ENCODE measurements at regions not wholly inside any gene's neighbourhood (a gene's known extent, or its start where the extent isn't known, plus 50 kb on each side); places are given as distances from the start of the nearest gene placed in this dataset.

- TF ChIP-seq MAX (IDR thresholded peaks at IDR 0.05), result no peak
- TF ChIP-seq TCF7L2 (IDR thresholded peaks at IDR 0.05; ENCODE audit: borderline replicate concordance, extremely low read depth, insufficient read depth, insufficient read length), result no peak
- TF ChIP-seq EZH2phosphoT487 (IDR thresholded peaks at IDR 0.05; ENCODE audit: borderline replicate concordance), result no peak
- TF ChIP-seq EZH2 (IDR thresholded peaks at IDR 0.05), result no peak
- no peak for TF ChIP-seq POLR2A (IDR thresholded peaks at IDR 0.05; ENCODE audit: borderline replicate concordance, extremely low read depth, insufficient read depth, insufficient read length)
- TF ChIP-seq FOSL1 (IDR thresholded peaks at IDR 0.05; ENCODE audit: low read depth), result peak; percentile 31; the same call in 1 of the 2 replicates
- TF ChIP-seq YY1 (IDR thresholded peaks at IDR 0.05; ENCODE audit: extremely low read depth, insufficient replicate concordance, low read depth, low read length), result no peak
- no peaks in the 10 kb centered on the region for H3K9me2 ChIP-seq (ENCODE audit: insufficient read depth)
- H3K4me1 ChIP-seq (ENCODE audit: control insufficient read depth in 1 of 2, insufficient read depth in 2 of 2, low read length in 2 of 2), result peaks cover 7 to 20% of the 10 kb centered on the region in 2 experiments; a peak in 3 of 4 replicates
- no peaks in the 10 kb centered on the region for H3K79me2 ChIP-seq (ENCODE audit: insufficient read depth, low read length)
- H3K27ac ChIP-seq (ENCODE audit: low read depth, low read length), result no peak overlapping the region
- H3K9me3 ChIP-seq (ENCODE audit: control insufficient read depth in 1 of 2, insufficient read depth in 1 of 2, low read depth in 1 of 2, low read length in 2 of 2), result no peaks in the 10 kb centered on the region
- no peaks in the 10 kb centered on the region for H3K36me3 ChIP-seq (ENCODE audit: control insufficient read depth in 1 of 2, insufficient read depth in 2 of 2, low read length in 2 of 2)
- POLR2A ChIA-PET, result no interaction called here
- H3K4me3 ChIP-seq (replicated peaks in 1 of 2; ENCODE audit: low read depth in 1 of 2, low read length in 2 of 2), result peak overlapping the region in 1 of 2 experiments; percentile 26; a peak in 2 of 4 replicates
- no peaks in the 10 kb centered on the region for H4K20me1 ChIP-seq (ENCODE audit: insufficient read depth)
- RAD21 ChIA-PET (ENCODE audit: low non-redundant PET in 1 of 2, low total read pairs in 2 of 2, uncharacterized antibody in 2 of 2, unreplicated experiment in 2 of 2), result no interaction called here
- CTCF ChIA-PET, result no interaction called here
- no peak for DNase-seq (ENCODE audit: low read depth, low spot score)
- no peaks in the 10 kb centered on the region for H3K27me3 ChIP-seq (ENCODE audit: insufficient read depth, low read length)
- H3K9ac ChIP-seq (ENCODE audit: low read length), result no peak overlapping the region
- peak; percentile 75 for ATAC-seq
- peak overlapping the region; percentile 69 for H3K4me2 ChIP-seq (ENCODE audit: low read length)
- H2AFZ ChIP-seq (ENCODE audit: low read depth, low read length, poor library complexity, severe bottlenecking), result peak overlapping the region; percentile 97
- intact Hi-C loops (cut with micrococcal nuclease), result loop anchor here (10.0 kb wide), 1 partner anchor 1000 kb away; no protein-coding TSS in a partner anchor
- BruUV-seq (replicated peaks), result no TSS peak
These were observed 132.2 kb upstream of the AGA start for GRCh38 chr4:177574446-177574845.

- no TSS peak for BruUV-seq (replicated peaks)
- TF ChIP-seq CBX3 (IDR thresholded peaks at IDR 0.05; ENCODE audit: low read depth) (no peak), TCF7L2 (IDR thresholded peaks at IDR 0.05; ENCODE audit: borderline replicate concordance, extremely low read depth, insufficient read depth, insufficient read length) (no peak), RAD21 (IDR thresholded peaks at IDR 0.05; ENCODE audit: low read depth) (peak; percentile 67), CTCF (IDR thresholded peaks at IDR 0.05 in 2 of 3, conservative IDR thresholded peaks at IDR 0.05 in 1 of 3; ENCODE audit: borderline replicate concordance in 1 of 3, insufficient read depth in 1 of 3, low read depth in 2 of 3, low read length in 2 of 3) (peak; percentile 8 to 41 (median 31); a peak in 2 of 6 replicates)
- Histone ChIP-seq H3K79me2 (ENCODE audit: insufficient read depth, low read length) (no peaks in the 10 kb centered on the region), H3K36me3 (ENCODE audit: control insufficient read depth in 1 of 2, insufficient read depth in 2 of 2, low read length in 2 of 2) (no peaks in the 10 kb centered on the region), H3K9ac (ENCODE audit: low read length) (no peak overlapping the region), H3K9me2 (ENCODE audit: insufficient read depth) (no peaks in the 10 kb centered on the region), H3K27me3 (ENCODE audit: insufficient read depth, low read length) (no peaks in the 10 kb centered on the region), H2AFZ (ENCODE audit: low read depth, low read length, poor library complexity, severe bottlenecking) (peak overlapping the region; percentile 70), H3K9me3 (ENCODE audit: control insufficient read depth in 1 of 2, insufficient read depth in 1 of 2, low read depth in 1 of 2, low read length in 2 of 2) (no peaks in the 10 kb centered on the region), H3K4me3 (replicated peaks in 1 of 2; ENCODE audit: low read depth in 1 of 2, low read length in 2 of 2) (no peak overlapping the region), H4K20me1 (ENCODE audit: insufficient read depth) (no peaks in the 10 kb centered on the region), H3K27ac (ENCODE audit: low read depth, low read length) (no peak overlapping the region), H3K4me1 (ENCODE audit: control insufficient read depth in 1 of 2, insufficient read depth in 2 of 2, low read length in 2 of 2) (peaks cover 0 to 4% of the 10 kb centered on the region in 2 experiments; a peak in 2 of 4 replicates), H3K4me2 (ENCODE audit: low read length) (no peak overlapping the region)
- ChIA-PET CTCF (interaction anchor here (0.7 to 2.3 kb wide), 12 partner anchors 9 to 1728 kb away, joined by 3 to 19 read pairs (median 4); no protein-coding TSS in a partner anchor), POLR2A (no interaction called here), RAD21 (ENCODE audit: low non-redundant PET in 1 of 2, low total read pairs in 2 of 2, uncharacterized antibody in 2 of 2, unreplicated experiment in 2 of 2) (interaction anchor here in 1 of 2 experiments (0.9 kb wide), 1 partner anchor 1113 kb away, joined by 4 read pairs; no protein-coding TSS in a partner anchor)
- DNase-seq (ENCODE audit: low read depth, low spot score) (no peak), ATAC-seq (no peak)
- intact Hi-C loops (cut with micrococcal nuclease), result loop anchor here (10.0 kb wide), 1 partner anchor 995 kb away; no protein-coding TSS in a partner anchor
These were observed 137.4 kb upstream of the AGA start for GRCh38 chr4:177579649-177580048.

All from HCT116 (cell line).